ENCODE measurements at regions not wholly inside any gene's neighbourhood (a gene's known extent, or its start where the extent isn't known, plus 50 kb on each side); places are given as distances from the start of the nearest gene placed in this dataset.

DNA sequence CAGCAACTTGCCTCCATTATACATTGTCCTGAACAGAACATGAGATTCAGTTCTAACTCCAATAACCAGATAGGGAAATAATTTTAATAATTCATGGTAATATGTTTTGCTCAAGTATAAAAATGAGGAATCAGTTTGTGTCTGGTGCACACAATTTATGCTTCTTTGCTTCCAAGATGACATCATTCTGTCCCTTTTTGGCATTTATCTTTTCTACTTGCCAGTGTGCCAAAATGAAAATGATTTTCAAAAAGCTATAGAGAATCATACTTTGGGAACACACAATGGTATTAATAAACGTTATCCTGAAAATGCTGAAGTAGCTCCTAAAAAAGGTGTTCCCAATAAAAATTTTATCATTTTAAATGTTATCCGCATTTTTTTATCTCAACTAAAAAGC is 519.0 kb downstream of the CAAP1 start:
- Histone ChIP-seq H4K20me1 (ENCODE audit: insufficient read depth, low read length) (no peaks in the 10 kb centered on the region), H3K79me2 (ENCODE audit: insufficient read depth, low read length) (no peaks in the 10 kb centered on the region), H3K4me1 (ENCODE audit: insufficient read depth, low read length) (no peaks in the 10 kb centered on the region), H3K27me3 (ENCODE audit: insufficient read depth, low read length) (no peaks in the 10 kb centered on the region), H2AFZ (ENCODE audit: low read length) (no peak overlapping the region), H3K9me3 (ENCODE audit: low read depth, low read length) (no peaks in the 10 kb centered on the region), H3K27ac (ENCODE audit: low read depth, low read length) (no peak overlapping the region), H3K4me2 (ENCODE audit: insufficient read depth, low read length) (no peak overlapping the region), H3K4me3 (ENCODE audit: insufficient read depth, low read length) (no peak overlapping the region), H3K36me3 (ENCODE audit: insufficient read depth, low read length) (no peaks in the 10 kb centered on the region)
- TF ChIP-seq, protein P1, sequence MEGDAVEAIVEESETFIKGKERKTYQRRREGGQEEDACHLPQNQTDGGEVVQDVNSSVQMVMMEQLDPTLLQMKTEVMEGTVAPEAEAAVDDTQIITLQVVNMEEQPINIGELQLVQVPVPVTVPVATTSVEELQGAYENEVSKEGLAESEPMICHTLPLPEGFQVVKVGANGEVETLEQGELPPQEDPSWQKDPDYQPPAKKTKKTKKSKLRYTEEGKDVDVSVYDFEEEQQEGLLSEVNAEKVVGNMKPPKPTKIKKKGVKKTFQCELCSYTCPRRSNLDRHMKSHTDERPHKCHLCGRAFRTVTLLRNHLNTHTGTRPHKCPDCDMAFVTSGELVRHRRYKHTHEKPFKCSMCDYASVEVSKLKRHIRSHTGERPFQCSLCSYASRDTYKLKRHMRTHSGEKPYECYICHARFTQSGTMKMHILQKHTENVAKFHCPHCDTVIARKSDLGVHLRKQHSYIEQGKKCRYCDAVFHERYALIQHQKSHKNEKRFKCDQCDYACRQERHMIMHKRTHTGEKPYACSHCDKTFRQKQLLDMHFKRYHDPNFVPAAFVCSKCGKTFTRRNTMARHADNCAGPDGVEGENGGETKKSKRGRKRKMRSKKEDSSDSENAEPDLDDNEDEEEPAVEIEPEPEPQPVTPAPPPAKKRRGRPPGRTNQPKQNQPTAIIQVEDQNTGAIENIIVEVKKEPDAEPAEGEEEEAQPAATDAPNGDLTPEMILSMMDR (IDR thresholded peaks at IDR 0.05; ENCODE audit: extremely low read depth, low read depth, low read length) = no peak
- no peak for DNase-seq (ENCODE audit: insufficient read length, low spot score, missing footprints)

GRCh38 chr9:26371236-26371635 is 521.4 kb downstream of the CAAP1 start:
- Histone ChIP-seq H3K9me3 (ENCODE audit: low read depth, low read length) (no peaks in the 10 kb centered on the region), H3K27me3 (ENCODE audit: insufficient read depth, low read length) (no peaks in the 10 kb centered on the region), H2AFZ (ENCODE audit: low read length) (no peak overlapping the region), H3K4me3 (ENCODE audit: insufficient read depth, low read length) (no peak overlapping the region), H4K20me1 (ENCODE audit: insufficient read depth, low read length) (no peaks in the 10 kb centered on the region), H3K36me3 (ENCODE audit: insufficient read depth, low read length) (no peaks in the 10 kb centered on the region), H3K4me2 (ENCODE audit: insufficient read depth, low read length) (no peak overlapping the region), H3K27ac (ENCODE audit: low read depth, low read length) (no peak overlapping the region), H3K4me1 (ENCODE audit: insufficient read depth, low read length) (no peaks in the 10 kb centered on the region), H3K79me2 (ENCODE audit: insufficient read depth, low read length) (no peaks in the 10 kb centered on the region)
- TF ChIP-seq, protein P1 (IDR thresholded peaks at IDR 0.05; ENCODE audit: extremely low read depth, low read depth, low read length) = no peak
- DNase-seq (ENCODE audit: insufficient read length, low spot score, missing footprints) = no peak

GRCh38 chr9:26369093-26369492 is 523.5 kb downstream of the CAAP1 start:
- TF ChIP-seq, protein P1 (IDR thresholded peaks at IDR 0.05; ENCODE audit: extremely low read depth, low read depth, low read length) = no peak
- DNase-seq (ENCODE audit: insufficient read length, low spot score, missing footprints) = no peak

DNA sequence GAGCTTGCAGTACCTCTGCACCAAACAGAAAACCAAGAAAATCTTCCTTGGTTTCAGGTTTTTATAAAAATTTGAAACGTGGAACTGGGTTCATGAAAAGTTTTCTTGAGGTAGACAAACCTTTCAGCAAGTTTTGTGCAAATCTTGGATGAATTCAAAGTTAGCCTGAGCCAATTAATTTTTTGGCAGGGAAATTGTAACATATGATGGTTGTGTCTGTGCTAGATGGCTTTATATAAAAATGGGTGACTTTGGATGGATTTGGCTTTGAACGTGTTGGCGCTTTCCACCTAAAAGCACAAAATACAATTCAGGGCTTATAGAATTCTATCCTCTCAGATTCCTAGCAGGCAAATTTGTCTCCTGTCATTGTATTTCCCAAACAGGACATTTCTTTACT is 524.4 kb downstream of the CAAP1 start:
- H3K4me3 ChIP-seq (ENCODE audit: insufficient read depth, low read length) = no peak overlapping the region
- no peaks in the 10 kb centered on the region for H3K4me1 ChIP-seq (ENCODE audit: insufficient read depth, low read length)
- TF ChIP-seq, protein P1 (IDR thresholded peaks at IDR 0.05; ENCODE audit: extremely low read depth, low read depth, low read length) = no peak
- no peak for DNase-seq (ENCODE audit: insufficient read length, low spot score, missing footprints)
- H4K20me1 ChIP-seq (ENCODE audit: insufficient read depth, low read length) = no peaks in the 10 kb centered on the region
- no peaks in the 10 kb centered on the region for H3K79me2 ChIP-seq (ENCODE audit: insufficient read depth, low read length)
- H3K27me3 ChIP-seq (ENCODE audit: insufficient read depth, low read length) = no peaks in the 10 kb centered on the region
- H3K27ac ChIP-seq (ENCODE audit: low read depth, low read length) = no peak overlapping the region
- no peak overlapping the region for H2AFZ ChIP-seq (ENCODE audit: low read length)
- no peaks in the 10 kb centered on the region for H3K9me3 ChIP-seq (ENCODE audit: low read depth, low read length)
- H3K4me2 ChIP-seq (ENCODE audit: insufficient read depth, low read length) = no peak overlapping the region
- H3K36me3 ChIP-seq (ENCODE audit: insufficient read depth, low read length) = no peaks in the 10 kb centered on the region

More at GRCh38 chr9:26369093-26369492, 523.5 kb downstream of the CAAP1 start:
- no peaks in the 10 kb centered on the region for H3K4me1 ChIP-seq (ENCODE audit: insufficient read depth, low read length)
- no peaks in the 10 kb centered on the region for H3K36me3 ChIP-seq (ENCODE audit: insufficient read depth, low read length)
- H3K9me3 ChIP-seq (ENCODE audit: low read depth, low read length) = no peaks in the 10 kb centered on the region
- no peaks in the 10 kb centered on the region for H3K27me3 ChIP-seq (ENCODE audit: insufficient read depth, low read length)
- H3K4me3 ChIP-seq (ENCODE audit: insufficient read depth, low read length) = no peak overlapping the region
- no peak overlapping the region for H3K4me2 ChIP-seq (ENCODE audit: insufficient read depth, low read length)
- H2AFZ ChIP-seq (ENCODE audit: low read length) = no peak overlapping the region
- no peaks in the 10 kb centered on the region for H4K20me1 ChIP-seq (ENCODE audit: insufficient read depth, low read length)
- no peaks in the 10 kb centered on the region for H3K79me2 ChIP-seq (ENCODE audit: insufficient read depth, low read length)
- no peak overlapping the region for H3K27ac ChIP-seq (ENCODE audit: low read depth, low read length)

All from osteoblast (primary cell).